NB4 (cell line): ENCODE measurements at regions not wholly inside any gene's neighbourhood (a gene's known extent, or its start where the extent isn't known, plus 50 kb on each side); places are given as distances from the start of the nearest gene placed in this dataset.

Experiments
- MYC ChIP-seq: IDR thresholded peaks from 2 replicates; pipeline ENCODE4 v1.6.1; 2011; ENCODE audit warnings: low read depth, low read length
- POLR2A ChIP-seq: IDR thresholded peaks from 2 replicates; pipeline ENCODE4 v1.6.1; 2011; ENCODE audit warnings: mild to moderate bottlenecking; ENCODE audit not compliant: insufficient read length; ENCODE audit errors: extremely low read depth
- TF ChIP-seq, protein P1 (sequence below): IDR thresholded peaks from one replicate; pipeline ENCODE4 v1.5.1; 2012; ENCODE audit warnings: low read depth, low read length
- TF ChIP-seq, protein P2 (sequence below): IDR thresholded peaks from 2 replicates; pipeline ENCODE4 v1.6.1; 2011; ENCODE audit warnings: low read depth, low read length

DNA sequence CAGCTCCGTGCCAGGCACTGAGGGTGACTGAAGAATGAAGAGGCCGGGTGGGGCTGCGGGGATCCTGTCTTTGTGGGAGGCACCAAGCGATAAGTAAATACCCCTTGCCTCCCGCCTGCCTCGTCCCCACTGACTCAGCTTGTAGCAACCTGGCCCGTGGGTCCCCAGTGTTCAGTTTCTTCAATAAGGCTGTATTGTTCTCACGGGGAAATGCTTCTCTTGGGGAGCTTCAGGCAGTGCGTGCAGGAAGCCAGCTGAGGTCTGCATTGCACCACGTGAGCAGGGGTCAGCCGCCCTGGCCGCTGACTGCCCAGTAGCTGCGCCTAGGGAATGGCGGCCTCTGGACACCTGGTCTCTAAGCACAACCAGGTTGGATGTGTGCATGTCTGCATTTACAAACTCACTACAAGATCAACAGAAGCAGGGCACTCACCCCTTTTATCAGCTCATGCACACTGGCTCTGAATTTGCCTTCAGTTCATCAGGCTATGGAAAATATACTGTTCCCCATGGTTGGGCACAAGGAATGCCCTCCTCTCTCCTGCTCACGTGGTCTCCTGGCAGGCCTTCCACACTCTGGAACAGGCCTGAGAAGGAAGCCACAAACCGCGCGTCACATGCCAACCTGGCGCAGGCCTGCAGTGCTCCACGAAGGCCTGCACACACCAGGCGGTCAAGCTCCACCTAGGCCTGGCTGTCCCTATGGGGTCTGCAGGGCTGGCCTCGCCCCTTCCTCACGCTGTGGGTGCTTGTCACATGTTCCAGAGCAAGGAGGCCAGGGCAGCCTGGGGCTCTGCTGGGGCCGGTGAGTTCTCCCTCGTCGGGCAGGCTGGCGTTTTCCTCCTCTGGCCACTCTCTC, 135.7 kb upstream of the RNF32 start:
- TF ChIP-seq, protein P1, sequence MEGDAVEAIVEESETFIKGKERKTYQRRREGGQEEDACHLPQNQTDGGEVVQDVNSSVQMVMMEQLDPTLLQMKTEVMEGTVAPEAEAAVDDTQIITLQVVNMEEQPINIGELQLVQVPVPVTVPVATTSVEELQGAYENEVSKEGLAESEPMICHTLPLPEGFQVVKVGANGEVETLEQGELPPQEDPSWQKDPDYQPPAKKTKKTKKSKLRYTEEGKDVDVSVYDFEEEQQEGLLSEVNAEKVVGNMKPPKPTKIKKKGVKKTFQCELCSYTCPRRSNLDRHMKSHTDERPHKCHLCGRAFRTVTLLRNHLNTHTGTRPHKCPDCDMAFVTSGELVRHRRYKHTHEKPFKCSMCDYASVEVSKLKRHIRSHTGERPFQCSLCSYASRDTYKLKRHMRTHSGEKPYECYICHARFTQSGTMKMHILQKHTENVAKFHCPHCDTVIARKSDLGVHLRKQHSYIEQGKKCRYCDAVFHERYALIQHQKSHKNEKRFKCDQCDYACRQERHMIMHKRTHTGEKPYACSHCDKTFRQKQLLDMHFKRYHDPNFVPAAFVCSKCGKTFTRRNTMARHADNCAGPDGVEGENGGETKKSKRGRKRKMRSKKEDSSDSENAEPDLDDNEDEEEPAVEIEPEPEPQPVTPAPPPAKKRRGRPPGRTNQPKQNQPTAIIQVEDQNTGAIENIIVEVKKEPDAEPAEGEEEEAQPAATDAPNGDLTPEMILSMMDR = no peak
- no peak for TF ChIP-seq POLR2A
- TF ChIP-seq, protein P2, sequence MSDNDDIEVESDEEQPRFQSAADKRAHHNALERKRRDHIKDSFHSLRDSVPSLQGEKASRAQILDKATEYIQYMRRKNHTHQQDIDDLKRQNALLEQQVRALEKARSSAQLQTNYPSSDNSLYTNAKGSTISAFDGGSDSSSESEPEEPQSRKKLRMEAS = no peak
- no peak for TF ChIP-seq MYC
